HG03175 (cell line): ENCODE measurements at regions not wholly inside any gene's neighbourhood (a gene's known extent, or its start where the extent isn't known, plus 50 kb on each side); places are given as distances from the start of the nearest gene placed in this dataset.
"Not testable (repeated sequence)": the region's sequence is repeated elsewhere in the genome, so short reads cannot be mapped to it uniquely, and the experiment has no call there.

Source experiments
- ATAC-seq: cut with Tn5 transposase; IDR thresholded peaks from one replicate; pipeline ENCODE4 v1.9.1; 2021; ENCODE audit warnings: mild to moderate bottlenecking, moderate library complexity; ENCODE audit not compliant: unreplicated experiment

DNA sequence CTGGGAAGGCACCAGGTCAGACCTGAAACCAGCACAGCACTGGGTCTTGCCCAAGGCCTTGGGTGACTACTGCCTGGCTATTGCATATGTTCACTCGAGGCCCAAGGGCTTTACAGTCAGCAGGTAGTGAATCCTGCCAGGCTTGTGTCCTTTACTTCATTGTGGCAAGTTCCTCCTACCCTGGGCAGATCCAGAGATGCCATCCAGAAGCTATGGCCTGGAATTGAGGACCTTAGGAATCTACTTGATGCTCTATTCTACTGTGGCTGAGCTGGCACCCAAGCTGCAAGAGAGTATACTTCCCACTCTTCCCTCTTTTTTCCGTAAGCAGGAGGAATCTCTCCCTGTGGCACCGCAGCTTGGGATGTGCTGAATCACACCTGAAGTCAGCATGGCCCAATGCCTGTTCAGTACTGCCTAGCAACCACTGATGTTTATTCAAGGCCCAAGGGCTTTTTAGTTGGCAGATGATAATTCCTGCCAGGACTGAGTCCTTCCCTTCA is 246.7 kb upstream of the CTBP2 start:
- no peak for ATAC-seq

DNA sequence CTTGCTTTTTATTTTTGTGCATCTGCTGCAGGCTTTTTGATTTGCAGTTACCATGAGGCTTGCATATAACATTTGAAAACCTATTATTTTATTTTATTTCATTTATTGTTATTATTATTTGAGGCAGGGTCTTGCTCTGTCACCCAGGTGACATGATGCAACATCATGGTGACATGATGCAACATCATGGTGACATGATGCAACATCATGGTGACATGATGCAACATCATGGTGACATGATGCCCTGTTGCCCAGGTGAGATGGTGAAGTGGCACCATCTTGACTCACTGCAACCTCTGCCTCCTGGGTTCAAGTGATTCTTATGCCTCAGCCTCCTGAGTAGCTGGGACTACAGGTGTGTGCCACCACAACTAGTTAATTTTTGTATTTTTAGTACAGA is 244.5 kb upstream of the CTBP2 start:
- not testable (repeated sequence) for ATAC-seq

GRCh38 chr10:125401462-125401861 is 241.1 kb upstream of the CTBP2 start:
- no peak for ATAC-seq

- ATAC-seq: no peak
Measured at GRCh38 chr10:125399289-125399688, 238.9 kb upstream of the CTBP2 start.

DNA sequence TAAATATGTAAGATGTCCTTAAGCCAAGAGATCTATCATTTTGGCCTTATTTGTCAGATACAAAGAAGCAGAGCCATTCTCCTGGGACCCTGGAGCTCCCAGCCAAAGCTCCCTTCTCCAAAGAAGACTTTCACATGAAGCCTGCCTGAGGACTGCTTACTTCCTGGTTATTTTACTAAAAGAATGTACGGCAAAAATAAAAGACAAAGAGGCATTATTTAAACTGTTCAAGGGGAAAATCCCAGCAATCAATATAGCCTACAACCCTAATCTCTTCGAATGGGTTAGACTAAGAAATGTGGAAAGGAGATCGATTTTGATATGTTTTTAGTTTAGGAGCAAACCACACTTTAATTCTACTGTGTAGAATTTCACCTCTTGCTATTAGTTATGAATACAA is 237.9 kb upstream of the CTBP2 start:
- no peak for ATAC-seq

- no peak for ATAC-seq
Measured at GRCh38 chr10:125397608-125398007, 237.2 kb upstream of the CTBP2 start.

GRCh38 chr10:125396676-125397075 is 236.3 kb upstream of the CTBP2 start:
- ATAC-seq: no peak

GRCh38 chr10:125392609-125393008 is 232.2 kb upstream of the CTBP2 start:
- ATAC-seq: no peak

DNA sequence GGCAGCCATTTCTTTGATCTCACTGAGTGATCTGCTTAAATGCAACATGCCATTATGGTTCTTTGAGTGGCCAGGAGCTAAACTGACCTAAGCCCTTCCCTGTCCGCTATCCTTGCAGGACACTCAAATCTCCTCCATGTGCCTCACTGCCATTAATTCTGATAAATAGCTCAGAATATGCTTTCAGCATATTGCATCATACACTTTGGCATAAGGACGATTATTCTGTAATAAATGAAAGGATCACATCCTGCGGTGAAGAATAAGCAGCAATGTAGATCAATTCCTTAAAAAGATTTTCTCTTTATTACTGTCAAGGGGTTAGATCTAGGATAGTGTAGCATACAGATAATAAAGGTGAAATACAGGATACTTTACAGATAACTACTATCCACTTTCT is 231.8 kb upstream of the CTBP2 start:
- ATAC-seq: no peak

DNA sequence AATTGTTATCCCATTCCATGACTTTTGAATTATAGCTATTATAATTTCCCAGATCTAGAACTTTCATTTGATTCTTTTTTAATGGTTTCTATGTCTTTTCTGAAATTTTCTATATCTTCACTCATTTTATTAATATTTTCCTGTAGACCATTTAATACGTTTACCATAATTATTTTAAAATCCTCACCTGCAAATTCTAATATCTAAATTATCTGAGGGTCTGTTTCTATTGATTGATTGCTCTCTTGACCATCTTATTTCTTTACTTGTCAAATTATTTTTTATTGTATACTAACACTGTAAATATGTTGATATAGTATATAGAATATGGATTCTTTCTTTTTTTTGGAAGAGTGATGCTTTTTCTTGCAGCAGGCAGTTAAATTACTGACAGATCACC is 229.3 kb upstream of the CTBP2 start:
- no peak for ATAC-seq

DNA sequence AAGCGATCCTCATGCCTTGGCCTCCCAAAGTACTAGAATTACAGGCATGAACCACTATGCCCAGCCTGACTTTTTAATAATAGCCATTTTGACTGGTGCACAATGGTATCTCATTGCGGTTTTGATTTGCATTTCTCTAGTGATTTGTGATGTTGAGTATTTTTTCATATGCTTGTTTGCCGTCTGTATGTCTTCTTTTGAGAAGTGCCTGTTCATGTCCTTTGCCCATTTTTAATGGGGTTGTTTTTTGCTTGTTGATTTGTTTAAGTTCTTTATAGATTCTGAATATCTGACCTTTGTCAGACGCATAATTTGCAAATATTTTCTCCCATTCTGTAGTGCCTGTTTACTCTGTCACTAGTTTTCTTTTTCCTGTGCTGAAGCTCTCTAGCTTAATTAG is 219.2 kb upstream of the CTBP2 start:
- no peak for ATAC-seq

- no peak for ATAC-seq
Measured at GRCh38 chr10:125377368-125377767, 217.0 kb upstream of the CTBP2 start.

DNA sequence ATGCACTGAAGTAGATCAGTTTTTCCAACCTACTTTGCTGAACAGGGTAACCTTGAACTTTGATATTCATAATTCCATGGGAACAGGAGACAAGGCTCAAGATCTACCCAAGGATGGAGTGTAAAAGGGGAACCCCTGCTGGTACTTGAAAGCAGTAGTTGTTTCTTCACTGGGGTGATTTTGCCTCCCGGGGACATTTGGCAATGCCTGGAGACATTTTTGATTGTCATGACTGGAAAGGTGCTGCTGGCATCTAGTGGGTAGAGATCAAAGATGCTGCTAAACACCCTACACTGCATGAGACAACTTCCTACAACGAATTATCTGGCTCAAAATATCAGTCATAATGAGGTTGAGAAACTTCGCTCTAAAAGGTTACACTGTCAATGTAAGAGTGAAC is 214.8 kb upstream of the CTBP2 start:
- ATAC-seq: no peak

- ATAC-seq: no peak
Measured at GRCh38 chr10:125373546-125373945, 213.2 kb upstream of the CTBP2 start.

- ATAC-seq: no peak
Measured at GRCh38 chr10:125370578-125370977, 210.2 kb upstream of the CTBP2 start.

DNA sequence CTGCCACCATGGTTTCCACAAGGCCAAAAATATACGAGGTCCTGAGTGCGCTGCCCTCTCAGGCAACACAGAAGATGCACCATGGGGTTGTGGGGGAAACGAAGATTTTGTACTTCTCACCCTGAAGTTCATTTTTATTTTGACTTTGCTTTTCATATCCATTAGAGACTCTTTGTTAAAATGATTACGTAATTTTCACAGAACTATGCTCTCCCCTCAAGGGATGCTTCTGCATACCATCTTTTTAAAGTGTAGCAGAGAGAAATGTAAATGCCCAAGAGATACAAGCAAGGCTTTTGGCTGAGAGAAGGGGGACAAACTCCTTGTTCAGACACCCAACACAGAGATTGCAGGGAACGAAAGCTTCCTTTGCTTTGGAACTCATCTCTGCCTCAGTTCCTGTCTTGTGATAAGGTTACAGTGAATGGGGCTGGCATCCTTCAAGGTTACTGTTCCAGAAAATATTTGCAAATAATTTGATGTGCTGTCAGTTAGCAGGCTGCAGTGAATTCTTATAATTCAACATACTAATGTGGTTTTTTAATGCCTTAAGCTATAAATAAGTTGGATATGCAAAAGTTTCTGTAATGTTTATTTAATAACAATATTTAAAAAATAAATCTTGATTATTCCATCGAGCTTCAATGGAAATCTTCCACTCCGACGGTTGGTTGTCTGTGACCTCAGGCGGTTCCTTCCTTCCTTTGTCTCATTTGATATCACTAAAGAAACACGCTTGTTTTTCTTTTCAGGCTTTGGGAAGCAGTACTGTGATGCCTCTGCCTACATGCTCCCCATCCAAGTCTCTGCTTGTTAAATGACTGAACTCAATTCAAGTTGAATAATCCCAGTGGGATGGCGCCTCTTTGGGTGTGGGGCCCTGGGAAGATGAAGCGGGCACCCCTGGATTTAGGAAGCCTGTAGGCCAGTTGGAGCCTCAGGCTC is 209.3 kb upstream of the CTBP2 start:
- ATAC-seq: no peak

DNA sequence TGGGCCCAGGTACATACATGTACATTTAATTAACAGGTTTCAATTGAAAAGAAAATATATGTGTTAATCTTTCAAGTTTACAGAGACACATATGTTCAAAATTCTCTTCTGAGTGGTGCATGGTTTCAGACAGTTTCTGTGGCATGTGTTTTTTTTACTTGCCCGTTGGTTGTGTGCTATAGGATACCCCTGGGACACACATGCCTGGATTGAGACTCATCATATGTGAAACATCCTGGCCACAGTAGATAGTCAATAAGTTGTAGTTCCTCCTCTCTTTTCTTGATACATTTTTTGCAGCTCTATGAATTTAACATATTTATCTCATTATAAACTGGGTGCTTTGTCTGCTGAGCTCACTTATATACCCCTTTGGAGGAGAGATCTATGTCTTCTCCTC is 207.8 kb upstream of the CTBP2 start:
- ATAC-seq: no peak

DNA sequence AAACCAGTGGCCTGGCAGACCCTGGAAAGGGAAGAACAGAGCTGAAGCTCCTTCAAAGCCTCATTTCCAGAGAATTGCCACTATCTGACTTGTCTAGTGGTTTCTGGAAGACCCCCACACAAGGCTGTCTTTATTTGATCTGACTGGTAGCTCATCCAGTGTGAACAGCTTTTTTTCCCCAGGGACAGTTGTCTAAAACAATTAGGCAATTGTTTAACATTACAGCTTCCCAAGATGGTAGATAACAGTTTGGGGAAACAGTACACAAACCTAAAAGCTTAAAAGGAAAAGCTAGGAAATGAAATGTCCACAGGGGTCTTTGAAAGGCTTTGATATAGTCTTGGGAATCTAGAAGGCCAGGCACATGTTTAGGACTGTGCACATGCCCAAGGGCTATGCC is 203.4 kb upstream of the CTBP2 start:
- ATAC-seq: no peak

GRCh38 chr10:125362950-125363349 is 202.6 kb upstream of the CTBP2 start:
- ATAC-seq: no peak

GRCh38 chr10:125359401-125359800 is 199.0 kb upstream of the CTBP2 start:
- ATAC-seq: no peak

- no peak for ATAC-seq
Measured at GRCh38 chr10:125355657-125356056, 195.3 kb upstream of the CTBP2 start.

DNA sequence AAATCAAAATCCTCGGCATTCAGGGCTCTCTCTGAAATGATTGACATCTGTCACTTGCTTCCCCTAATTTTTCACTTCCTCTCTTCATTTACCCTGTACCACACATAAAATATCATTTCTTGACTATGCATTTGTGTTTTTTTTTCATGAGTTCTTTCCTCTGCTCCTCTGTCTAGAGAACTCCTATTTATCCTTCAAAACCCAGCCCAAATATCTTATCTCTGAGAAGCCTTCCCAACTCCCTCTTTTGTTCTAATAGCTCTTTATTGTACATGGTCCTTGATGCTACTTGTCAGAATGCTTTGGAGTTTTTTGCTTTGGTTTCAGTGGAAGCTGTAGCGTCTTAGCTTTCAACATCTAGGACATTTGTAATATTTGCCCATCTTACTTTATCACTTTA is 190.2 kb upstream of the CTBP2 start:
- no peak for ATAC-seq

DNA sequence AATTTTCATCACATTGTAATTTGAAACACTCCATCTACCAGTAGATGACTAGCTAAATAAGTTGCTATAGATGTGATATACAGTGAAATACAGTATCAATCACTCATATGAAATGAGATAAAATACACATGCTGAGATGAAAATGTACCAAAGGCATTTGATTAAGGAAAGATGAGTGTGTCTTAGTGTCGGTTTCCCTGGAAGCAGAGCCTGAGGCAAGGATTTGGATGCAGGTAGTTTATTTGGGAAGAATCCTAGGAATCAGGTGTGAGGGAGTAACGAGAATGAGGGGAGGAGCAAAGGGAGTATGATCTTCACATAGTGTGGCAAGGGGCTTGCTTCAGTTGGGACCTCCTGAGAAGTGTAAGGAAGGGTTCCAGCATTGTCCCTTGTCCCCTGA is 188.2 kb upstream of the CTBP2 start:
- ATAC-seq: no peak
